GM12878 (cell line): ENCODE measurements at regions not wholly inside any gene's neighbourhood (a gene's known extent, or its start where the extent isn't known, plus 50 kb on each side); places are given as distances from the start of the nearest gene placed in this dataset.

Source experiments
- ATAC-seq: fragments of 200-7000 bp; cut with Tn5 transposase; 3 replicates; pipeline ENCODE4 v1.9.1; 2020; ENCODE audit warnings: mild to moderate bottlenecking, moderate library complexity
- BruUV-seq: library from RNA; stranded (reverse); fragments of 400-500 nt; replicated peaks from 2 replicates; lab custom pipeline; 2021; lab: Mats Ljungman, UMichigan
- CTCF ChIA-PET: fragments of 300-600 bp; sonication (Branson Sonifier 250); formaldehyde crosslinking; extraction: SDS; loops from one replicate; lab custom pipeline; 2021; ENCODE audit warnings: inconsistent platforms; lab: Yijun Ruan, JAX
- POLR2A ChIA-PET: fragments of 350-600 bp; formaldehyde crosslinking; extraction: SDS; loops from one replicate; lab custom pipeline; 2021; ENCODE audit warnings: inconsistent platforms; lab: Charles Lee
- RAD21 ChIA-PET: fragments of 300-600 bp; sonication (Branson Sonifier 250); formaldehyde crosslinking; loops from one replicate; lab custom pipeline; 2023; ENCODE audit warnings: antibody characterized with exemption; ENCODE audit not compliant: unreplicated experiment; lab: Charles Lee
- SMC1A ChIA-PET: fragments of 300-600 bp; sonication (Branson Sonifier 250); formaldehyde crosslinking; loops from one replicate; lab custom pipeline; 2023; ENCODE audit not compliant: unreplicated experiment, uncharacterized antibody; lab: Charles Lee
- DNase-seq: peaks from one replicate; pipeline ENCODE4 v3.0.0-alpha.2; 2011; ENCODE audit warnings: low read depth, low spot score
- FAIRE-seq: peaks from 3 replicates; lab custom pipeline; 2011; peaks lifted over from hg19 to GRCh38; lab: Jason Lieb, UNC
- H2AFZ ChIP-seq: 2 replicates; pipeline ENCODE4 v1.6.0; 2011; ENCODE audit warnings: low read depth, low read length, control low read depth; ENCODE audit not compliant: control insufficient read depth
- H3K27ac ChIP-seq: 2 replicates; pipeline ENCODE4 v1.5.1; 2011; ENCODE audit warnings: control low read depth; ENCODE audit not compliant: control insufficient read depth, insufficient read depth
- H3K27me3 ChIP-seq, 2 experiments: replicated peaks in 1 of 2; 2 replicates each; pipeline versions ENCODE4 v1.6.0 to v1.6.1; 2011; ENCODE audit warnings: low read length in 1 of 2; ENCODE audit not compliant: control insufficient read depth in 2 of 2, insufficient read depth in 2 of 2
- H3K36me3 ChIP-seq, 2 experiments: 2 replicates each; pipeline ENCODE4 v1.5.1; 2011; ENCODE audit warnings: low read length in 1 of 2; ENCODE audit not compliant: control insufficient read depth in 2 of 2, insufficient read depth in 2 of 2
- H3K4me1 ChIP-seq: 2 replicates; pipeline ENCODE4 v1.6.1; 2011; ENCODE audit warnings: mild to moderate bottlenecking, low read length, moderate library complexity, mixed read lengths; ENCODE audit not compliant: control insufficient read depth, insufficient read depth
- H3K4me2 ChIP-seq: 2 replicates; pipeline ENCODE4 v1.6.0; 2011; ENCODE audit warnings: control low read depth; ENCODE audit not compliant: control insufficient read depth, insufficient read depth
- H3K4me3 ChIP-seq: fragments of 200-600 bp; sonication (generic); 2 replicates; pipeline ENCODE4 v1.5.1; 2016
- H3K79me2 ChIP-seq: 2 replicates; pipeline ENCODE4 v1.6.0; 2011; ENCODE audit warnings: low read length; ENCODE audit not compliant: control insufficient read depth, insufficient read depth
- H3K9ac ChIP-seq: 2 replicates; pipeline ENCODE4 v1.8.0; 2011; ENCODE audit warnings: low read length, control low read depth, mixed read lengths; ENCODE audit not compliant: control insufficient read depth, insufficient read depth
- H3K9me3 ChIP-seq: replicated peaks from 3 replicates; pipeline ENCODE4 v1.5.1; 2011; ENCODE audit warnings: mild to moderate bottlenecking, low read length; ENCODE audit not compliant: control insufficient read depth, insufficient read depth
- H4K20me1 ChIP-seq: 2 replicates; pipeline ENCODE4 v1.6.0; 2011; ENCODE audit not compliant: control insufficient read depth, insufficient read depth
- BMI1 ChIP-seq: fragments of 450-650 bp; IDR thresholded peaks from 2 replicates; pipeline ENCODE4 v1.6.1; 2016; ENCODE audit warnings: mild to moderate bottlenecking, moderate library complexity, borderline replicate concordance
- BRCA1 ChIP-seq: IDR thresholded peaks from 2 replicates; pipeline ENCODE4 v1.6.1; 2011; ENCODE audit warnings: low read depth, low read length, improper control_type of control experiment
- CHD2 ChIP-seq: IDR thresholded peaks from 2 replicates; pipeline ENCODE4 v1.6.1; 2011; ENCODE audit warnings: low read depth, low read length, improper control_type of control experiment, borderline replicate concordance
- ELK1 ChIP-seq: IDR thresholded peaks from 2 replicates; pipeline ENCODE4 v1.6.1; 2012; ENCODE audit warnings: low read depth, low read length, improper control_type of control experiment
- HCFC1 ChIP-seq: fragments of 150-350 bp; IDR thresholded peaks from 2 replicates; pipeline ENCODE4 v1.6.1; 2014; ENCODE audit warnings: low read length
- NBN ChIP-seq: fragments of 450-650 bp; IDR thresholded peaks from 2 replicates; pipeline ENCODE4 v1.6.1; 2016
- RELA ChIP-seq: fragments of 450-650 bp; IDR thresholded peaks from 2 replicates; pipeline ENCODE4 v1.8.0; 2014; ENCODE audit warnings: borderline replicate concordance; ENCODE audit not compliant: partially characterized antibody
- RFX5 ChIP-seq: IDR thresholded peaks from 2 replicates; pipeline ENCODE4 v1.6.1; 2011; ENCODE audit warnings: low read depth, low read length, improper control_type of control experiment
- SMAD1 ChIP-seq: fragments of 450-650 bp; IDR thresholded peaks from 2 replicates; pipeline ENCODE4 v1.6.1; 2018; ENCODE audit warnings: mild to moderate bottlenecking, low read depth; ENCODE audit not compliant: partially characterized antibody
- STAT1 ChIP-seq: fragments of 450-650 bp; conservative IDR thresholded peaks from 2 replicates; pipeline ENCODE4 v1.6.1; 2014; ENCODE audit warnings: antibody characterized with exemption, mild to moderate bottlenecking
- ZBED1 ChIP-seq: IDR thresholded peaks from 2 replicates; pipeline ENCODE4 v1.6.1; 2016; ENCODE audit warnings: borderline replicate concordance
- ZNF384 ChIP-seq: IDR thresholded peaks from 2 replicates; pipeline ENCODE4 v1.6.1; 2012; ENCODE audit warnings: low read depth, mild to moderate bottlenecking, low read length, improper control_type of control experiment, borderline replicate concordance
- WGBS: methylation state at CpG from one replicate; pipeline ENCODE4 v1.1.6; 2016; ENCODE audit warnings: low lambda C conversion rate; ENCODE audit not compliant: insufficient replicate concordance, insufficient coverage; ENCODE audit errors: missing lambda C conversion rate; 5-methylcytosine and 5-hydroxymethylcytosine counted together
- in situ Hi-C: fragments of 300-500 bp; cut with MboI; formaldehyde crosslinking; loops from 9 replicates; pipeline ENCODE4 v1.14.3; 2018; ENCODE audit warnings: mixed read lengths
- intact Hi-C: fragments of 100-400 bp; cut with micrococcal nuclease; formaldehyde crosslinking; loops from one replicate; pipeline ENCODE4 v1.14.2; 2022; ENCODE audit not compliant: unreplicated experiment
- TF ChIP-seq, protein P1 (sequence below): fragments of 450-650 bp; IDR thresholded peaks from 2 replicates; pipeline ENCODE4 v1.6.1; 2016; ENCODE audit warnings: mild to moderate bottlenecking, moderate library complexity, borderline replicate concordance
- TF ChIP-seq, protein P2 (sequence below), 3 experiments: IDR thresholded peaks in 2 of 3; conservative IDR thresholded peaks in 1 of 3; 2 replicates each; pipeline ENCODE4 v1.5.1; 2011; ENCODE audit warnings: low read depth in 3 of 3, low read length in 3 of 3, mild to moderate bottlenecking in 3 of 3, control low read depth in 2 of 3, moderate library complexity in 2 of 3, inconsistent platforms in 1 of 3, mixed read lengths in 1 of 3; ENCODE audit not compliant: control insufficient read depth in 2 of 3, insufficient read depth in 1 of 3; ENCODE audit errors: extremely low read depth in 1 of 3

- SMC1A ChIA-PET = interaction anchor here (1.0 kb wide), 1 partner anchor 138 kb away, joined by 3 read pairs; no protein-coding TSS in a partner anchor
- FAIRE-seq (no peak), DNase-seq (no peak), ATAC-seq (peak; percentile 67)
- 0% methylated on average over 3 of the region's 3 CpGs for WGBS
- in situ Hi-C loops (no loop called here), intact Hi-C loops (no loop called here)
- RAD21 ChIA-PET = no interaction called here
- Histone ChIP-seq H3K4me3 (no peak overlapping the region), H2AFZ (no peak overlapping the region), H4K20me1 (no peaks in the 10 kb centered on the region), H3K79me2 (no peaks in the 10 kb centered on the region), H3K4me2 (no peak overlapping the region), H3K27me3 (no peaks in the 10 kb centered on the region), H3K9ac (no peak overlapping the region), H3K9me3 (no peaks in the 10 kb centered on the region), H3K27ac (no peak overlapping the region), H3K4me1 (no peaks in the 10 kb centered on the region), H3K36me3 (no peaks in the 10 kb centered on the region)
- POLR2A ChIA-PET = no interaction called here
- CTCF ChIA-PET = interaction anchor here (0.9 kb wide), 1 partner anchor 69 kb away, joined by 3 read pairs; no protein-coding TSS in a partner anchor
- no TSS peak for BruUV-seq
- TF ChIP-seq ZNF384 (no peak), CHD2 (no peak), RELA (no peak), HCFC1 (no peak), RFX5 (no peak), SMAD1 (no peak), ZBED1 (no peak), BRCA1 (no peak), ELK1 (no peak), STAT1 (no peak), BMI1 (no peak), NBN (no peak)
- TF ChIP-seq, protein P1, sequence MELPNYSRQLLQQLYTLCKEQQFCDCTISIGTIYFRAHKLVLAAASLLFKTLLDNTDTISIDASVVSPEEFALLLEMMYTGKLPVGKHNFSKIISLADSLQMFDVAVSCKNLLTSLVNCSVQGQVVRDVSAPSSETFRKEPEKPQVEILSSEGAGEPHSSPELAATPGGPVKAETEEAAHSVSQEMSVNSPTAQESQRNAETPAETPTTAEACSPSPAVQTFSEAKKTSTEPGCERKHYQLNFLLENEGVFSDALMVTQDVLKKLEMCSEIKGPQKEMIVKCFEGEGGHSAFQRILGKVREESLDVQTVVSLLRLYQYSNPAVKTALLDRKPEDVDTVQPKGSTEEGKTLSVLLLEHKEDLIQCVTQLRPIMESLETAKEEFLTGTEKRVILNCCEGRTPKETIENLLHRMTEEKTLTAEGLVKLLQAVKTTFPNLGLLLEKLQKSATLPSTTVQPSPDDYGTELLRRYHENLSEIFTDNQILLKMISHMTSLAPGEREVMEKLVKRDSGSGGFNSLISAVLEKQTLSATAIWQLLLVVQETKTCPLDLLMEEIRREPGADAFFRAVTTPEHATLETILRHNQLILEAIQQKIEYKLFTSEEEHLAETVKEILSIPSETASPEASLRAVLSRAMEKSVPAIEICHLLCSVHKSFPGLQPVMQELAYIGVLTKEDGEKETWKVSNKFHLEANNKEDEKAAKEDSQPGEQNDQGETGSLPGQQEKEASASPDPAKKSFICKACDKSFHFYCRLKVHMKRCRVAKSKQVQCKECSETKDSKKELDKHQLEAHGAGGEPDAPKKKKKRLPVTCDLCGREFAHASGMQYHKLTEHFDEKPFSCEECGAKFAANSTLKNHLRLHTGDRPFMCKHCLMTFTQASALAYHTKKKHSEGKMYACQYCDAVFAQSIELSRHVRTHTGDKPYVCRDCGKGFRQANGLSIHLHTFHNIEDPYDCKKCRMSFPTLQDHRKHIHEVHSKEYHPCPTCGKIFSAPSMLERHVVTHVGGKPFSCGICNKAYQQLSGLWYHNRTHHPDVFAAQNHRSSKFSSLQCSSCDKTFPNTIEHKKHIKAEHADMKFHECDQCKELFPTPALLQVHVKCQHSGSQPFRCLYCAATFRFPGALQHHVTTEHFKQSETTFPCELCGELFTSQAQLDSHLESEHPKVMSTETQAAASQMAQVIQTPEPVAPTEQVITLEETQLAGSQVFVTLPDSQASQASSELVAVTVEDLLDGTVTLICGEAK = no peak
- TF ChIP-seq, protein P2, sequence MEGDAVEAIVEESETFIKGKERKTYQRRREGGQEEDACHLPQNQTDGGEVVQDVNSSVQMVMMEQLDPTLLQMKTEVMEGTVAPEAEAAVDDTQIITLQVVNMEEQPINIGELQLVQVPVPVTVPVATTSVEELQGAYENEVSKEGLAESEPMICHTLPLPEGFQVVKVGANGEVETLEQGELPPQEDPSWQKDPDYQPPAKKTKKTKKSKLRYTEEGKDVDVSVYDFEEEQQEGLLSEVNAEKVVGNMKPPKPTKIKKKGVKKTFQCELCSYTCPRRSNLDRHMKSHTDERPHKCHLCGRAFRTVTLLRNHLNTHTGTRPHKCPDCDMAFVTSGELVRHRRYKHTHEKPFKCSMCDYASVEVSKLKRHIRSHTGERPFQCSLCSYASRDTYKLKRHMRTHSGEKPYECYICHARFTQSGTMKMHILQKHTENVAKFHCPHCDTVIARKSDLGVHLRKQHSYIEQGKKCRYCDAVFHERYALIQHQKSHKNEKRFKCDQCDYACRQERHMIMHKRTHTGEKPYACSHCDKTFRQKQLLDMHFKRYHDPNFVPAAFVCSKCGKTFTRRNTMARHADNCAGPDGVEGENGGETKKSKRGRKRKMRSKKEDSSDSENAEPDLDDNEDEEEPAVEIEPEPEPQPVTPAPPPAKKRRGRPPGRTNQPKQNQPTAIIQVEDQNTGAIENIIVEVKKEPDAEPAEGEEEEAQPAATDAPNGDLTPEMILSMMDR (IDR thresholded peaks at IDR 0.05 in 2 of 3, conservative IDR thresholded peaks at IDR 0.05 in 1 of 3; ENCODE audit: control insufficient read depth in 2 of 3, extremely low read depth in 1 of 3, insufficient read depth in 1 of 3, low read depth in 3 of 3, low read length in 3 of 3) = no peak
Measured at GRCh38 chr3:6091262-6091661, 769.7 kb upstream of the GRM7 start.
